ENCODE measurements at regions not wholly inside any gene's neighbourhood (a gene's known extent, or its start where the extent isn't known, plus 50 kb on each side); places are given as distances from the start of the nearest gene placed in this dataset.

GRCh38 chr17:53142890-53143289 lies 679.8 kb upstream of the KIF2B start:
- H3K4me1 ChIP-seq (ENCODE audit: control extremely low read depth in 1 of 4, control insufficient read depth in 4 of 4, insufficient read depth in 4 of 4, low read length in 3 of 4), result no peaks in the 10 kb centered on the region
- no peaks in the 10 kb centered on the region for H3K9me3 ChIP-seq (ENCODE audit: control extremely low read depth in 1 of 5, control insufficient read depth in 4 of 5, insufficient read depth in 2 of 5, low read depth in 1 of 5, low read length in 4 of 5)
- H3K27ac ChIP-seq (ENCODE audit: insufficient read depth in 1 of 2, low read depth in 1 of 2, low read length in 2 of 2, poor library complexity in 1 of 2, severe bottlenecking in 2 of 2), result no peak overlapping the region
- no CpG with 5 or more reads among the region's 3 CpGs for WGBS (ENCODE audit: insufficient coverage)
- POLR2A ChIA-PET, result no interaction called here
- no peak for DNase-seq
- no peaks in the 10 kb centered on the region for H3K27me3 ChIP-seq (replicated peaks in 2 of 5; ENCODE audit: control insufficient read depth in 4 of 5, insufficient read depth in 5 of 5, low read length in 4 of 5)
- no peaks in the 10 kb centered on the region for H3K36me3 ChIP-seq (ENCODE audit: control insufficient read depth in 4 of 4, insufficient read depth in 4 of 4, low read length in 3 of 4)
- H3K4me3 ChIP-seq (ENCODE audit: control insufficient read depth in 1 of 7, extremely low read depth in 1 of 7, insufficient read depth in 4 of 7, low read depth in 2 of 7, low read length in 6 of 7), result no peak overlapping the region
- CTCF ChIA-PET, result no interaction called here

DNA sequence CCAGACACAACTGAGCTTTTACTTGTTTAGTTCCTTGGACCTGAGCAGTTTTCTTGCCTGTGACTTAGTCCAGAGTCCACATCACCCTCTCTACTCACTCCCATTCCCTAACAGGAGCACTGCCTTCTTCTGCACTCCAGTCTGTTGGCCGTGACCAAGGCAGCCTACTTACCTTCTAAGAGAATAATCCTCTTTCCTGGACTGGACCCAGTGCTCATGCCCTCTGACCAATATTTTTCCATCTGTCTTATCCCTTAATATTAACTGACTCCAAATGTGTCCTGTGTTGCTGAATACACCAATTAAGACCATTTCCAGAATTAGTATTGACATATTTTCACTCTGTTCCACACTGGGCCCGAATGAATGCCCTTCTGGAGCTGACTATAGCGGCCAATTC lies 681.0 kb upstream of the KIF2B start:
- no peak for DNase-seq
- 100% methylated on average over 1 of the region's 3 CpGs for WGBS (ENCODE audit: insufficient coverage)
- H3K4me1 ChIP-seq (ENCODE audit: control extremely low read depth in 1 of 4, control insufficient read depth in 4 of 4, insufficient read depth in 4 of 4, low read length in 3 of 4), result no peaks in the 10 kb centered on the region
- ChIA-PET POLR2A (no interaction called here), CTCF (no interaction called here)
- H3K9me3 ChIP-seq (ENCODE audit: control extremely low read depth in 1 of 5, control insufficient read depth in 4 of 5, insufficient read depth in 2 of 5, low read depth in 1 of 5, low read length in 4 of 5), result no peaks in the 10 kb centered on the region
- H3K36me3 ChIP-seq (ENCODE audit: control insufficient read depth in 4 of 4, insufficient read depth in 4 of 4, low read length in 3 of 4), result no peaks in the 10 kb centered on the region
- H3K27me3 ChIP-seq (replicated peaks in 2 of 5; ENCODE audit: control insufficient read depth in 4 of 5, insufficient read depth in 5 of 5, low read length in 4 of 5), result no peaks in the 10 kb centered on the region
- H3K4me3 ChIP-seq (ENCODE audit: control insufficient read depth in 1 of 7, extremely low read depth in 1 of 7, insufficient read depth in 4 of 7, low read depth in 2 of 7, low read length in 6 of 7), result no peak overlapping the region
- H3K27ac ChIP-seq (ENCODE audit: insufficient read depth in 1 of 2, low read depth in 1 of 2, low read length in 2 of 2, poor library complexity in 1 of 2, severe bottlenecking in 2 of 2), result no peak overlapping the region

- H3K27me3 ChIP-seq (replicated peaks in 2 of 5; ENCODE audit: control insufficient read depth in 4 of 5, insufficient read depth in 5 of 5, low read length in 4 of 5), result no peaks in the 10 kb centered on the region
- no peaks in the 10 kb centered on the region for H3K4me1 ChIP-seq (ENCODE audit: control extremely low read depth in 1 of 4, control insufficient read depth in 4 of 4, insufficient read depth in 4 of 4, low read length in 3 of 4)
- WGBS (ENCODE audit: insufficient coverage), result 40% methylated on average over 2 of the region's 3 CpGs
- H3K4me3 ChIP-seq (ENCODE audit: control insufficient read depth in 1 of 7, extremely low read depth in 1 of 7, insufficient read depth in 4 of 7, low read depth in 2 of 7, low read length in 6 of 7), result no peak overlapping the region
- no peaks in the 10 kb centered on the region for H3K36me3 ChIP-seq (ENCODE audit: control insufficient read depth in 4 of 4, insufficient read depth in 4 of 4, low read length in 3 of 4)
- no peak overlapping the region for H3K27ac ChIP-seq (ENCODE audit: insufficient read depth in 1 of 2, low read depth in 1 of 2, low read length in 2 of 2, poor library complexity in 1 of 2, severe bottlenecking in 2 of 2)
- ChIA-PET CTCF (no interaction called here), POLR2A (no interaction called here)
- H3K9me3 ChIP-seq (ENCODE audit: control extremely low read depth in 1 of 5, control insufficient read depth in 4 of 5, insufficient read depth in 2 of 5, low read depth in 1 of 5, low read length in 4 of 5), result no peaks in the 10 kb centered on the region
- no peak for DNase-seq
Observed at GRCh38 chr17:53141280-53141679, 681.4 kb upstream of the KIF2B start.

- Histone ChIP-seq H3K4me3 (ENCODE audit: control insufficient read depth in 1 of 7, extremely low read depth in 1 of 7, insufficient read depth in 4 of 7, low read depth in 2 of 7, low read length in 6 of 7) (no peak overlapping the region), H3K27me3 (replicated peaks in 2 of 5; ENCODE audit: control insufficient read depth in 4 of 5, insufficient read depth in 5 of 5, low read length in 4 of 5) (peaks cover 0 to 5% (median 0%) of the 10 kb centered on the region in 5 experiments), H3K9me3 (ENCODE audit: control extremely low read depth in 1 of 5, control insufficient read depth in 4 of 5, insufficient read depth in 2 of 5, low read depth in 1 of 5, low read length in 4 of 5) (no peaks in the 10 kb centered on the region), H3K4me1 (ENCODE audit: control extremely low read depth in 1 of 4, control insufficient read depth in 4 of 4, insufficient read depth in 4 of 4, low read length in 3 of 4) (no peaks in the 10 kb centered on the region), H3K36me3 (ENCODE audit: control insufficient read depth in 4 of 4, insufficient read depth in 4 of 4, low read length in 3 of 4) (no peaks in the 10 kb centered on the region), H3K27ac (ENCODE audit: insufficient read depth in 1 of 2, low read depth in 1 of 2, low read length in 2 of 2, poor library complexity in 1 of 2, severe bottlenecking in 2 of 2) (no peak overlapping the region)
- CTCF ChIA-PET, result no interaction called here
- POLR2A ChIA-PET, result no interaction called here
- no peak for DNase-seq
Observed at GRCh38 chr17:53137869-53138268, 684.9 kb upstream of the KIF2B start.

DNA sequence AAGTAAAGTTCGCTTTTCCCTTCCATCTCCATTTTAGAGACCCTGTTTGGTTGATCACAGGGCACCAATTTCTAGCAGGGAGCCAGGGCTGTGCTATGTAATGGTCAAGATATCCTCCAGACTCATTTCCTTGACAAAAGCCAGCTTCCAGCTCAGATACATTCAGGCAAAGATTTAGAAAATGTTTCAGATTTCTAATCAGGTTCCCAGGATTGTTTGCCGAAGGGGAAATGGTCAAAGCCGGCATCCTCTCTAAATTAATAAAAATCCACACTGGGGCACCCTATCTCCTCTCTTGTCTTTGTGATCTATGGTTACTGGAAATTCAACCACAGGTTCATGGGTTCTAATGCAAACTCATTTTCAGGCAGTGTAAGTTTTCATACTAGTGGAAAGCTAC lies 686.8 kb upstream of the KIF2B start:
- WGBS (ENCODE audit: insufficient coverage), result 37% methylated on average over 3 of the region's 3 CpGs
- CTCF ChIA-PET, result no interaction called here

GRCh38 chr17:53134548-53134947 lies 688.2 kb upstream of the KIF2B start:
- no peak for DNase-seq
- Histone ChIP-seq H3K27me3 (replicated peaks in 2 of 5; ENCODE audit: control insufficient read depth in 4 of 5, insufficient read depth in 5 of 5, low read length in 4 of 5) (peaks cover 0 to 5% (median 0%) of the 10 kb centered on the region in 5 experiments), H3K36me3 (ENCODE audit: control insufficient read depth in 4 of 4, insufficient read depth in 4 of 4, low read length in 3 of 4) (no peaks in the 10 kb centered on the region), H3K4me3 (ENCODE audit: control insufficient read depth in 1 of 7, extremely low read depth in 1 of 7, insufficient read depth in 4 of 7, low read depth in 2 of 7, low read length in 6 of 7) (no peak overlapping the region), H3K27ac (ENCODE audit: insufficient read depth in 1 of 2, low read depth in 1 of 2, low read length in 2 of 2, poor library complexity in 1 of 2, severe bottlenecking in 2 of 2) (no peak overlapping the region), H3K9me3 (ENCODE audit: control extremely low read depth in 1 of 5, control insufficient read depth in 4 of 5, insufficient read depth in 2 of 5, low read depth in 1 of 5, low read length in 4 of 5) (no peaks in the 10 kb centered on the region), H3K4me1 (ENCODE audit: control extremely low read depth in 1 of 4, control insufficient read depth in 4 of 4, insufficient read depth in 4 of 4, low read length in 3 of 4) (no peaks in the 10 kb centered on the region)
- 79% methylated on average over 4 of the region's 5 CpGs for WGBS (ENCODE audit: insufficient coverage)
- ChIA-PET POLR2A (no interaction called here), CTCF (no interaction called here)

More for the DNA sequence above, 686.8 kb upstream of the KIF2B start:
- Histone ChIP-seq H3K4me1 (ENCODE audit: control extremely low read depth in 1 of 4, control insufficient read depth in 4 of 4, insufficient read depth in 4 of 4, low read length in 3 of 4) (no peaks in the 10 kb centered on the region), H3K27me3 (replicated peaks in 2 of 5; ENCODE audit: control insufficient read depth in 4 of 5, insufficient read depth in 5 of 5, low read length in 4 of 5) (peaks cover 0 to 5% (median 0%) of the 10 kb centered on the region in 5 experiments), H3K27ac (ENCODE audit: insufficient read depth in 1 of 2, low read depth in 1 of 2, low read length in 2 of 2, poor library complexity in 1 of 2, severe bottlenecking in 2 of 2) (no peak overlapping the region), H3K36me3 (ENCODE audit: control insufficient read depth in 4 of 4, insufficient read depth in 4 of 4, low read length in 3 of 4) (no peaks in the 10 kb centered on the region), H3K9me3 (ENCODE audit: control extremely low read depth in 1 of 5, control insufficient read depth in 4 of 5, insufficient read depth in 2 of 5, low read depth in 1 of 5, low read length in 4 of 5) (no peaks in the 10 kb centered on the region), H3K4me3 (ENCODE audit: control insufficient read depth in 1 of 7, extremely low read depth in 1 of 7, insufficient read depth in 4 of 7, low read depth in 2 of 7, low read length in 6 of 7) (no peak overlapping the region)
- DNase-seq, result no peak
- POLR2A ChIA-PET, result no interaction called here

DNA sequence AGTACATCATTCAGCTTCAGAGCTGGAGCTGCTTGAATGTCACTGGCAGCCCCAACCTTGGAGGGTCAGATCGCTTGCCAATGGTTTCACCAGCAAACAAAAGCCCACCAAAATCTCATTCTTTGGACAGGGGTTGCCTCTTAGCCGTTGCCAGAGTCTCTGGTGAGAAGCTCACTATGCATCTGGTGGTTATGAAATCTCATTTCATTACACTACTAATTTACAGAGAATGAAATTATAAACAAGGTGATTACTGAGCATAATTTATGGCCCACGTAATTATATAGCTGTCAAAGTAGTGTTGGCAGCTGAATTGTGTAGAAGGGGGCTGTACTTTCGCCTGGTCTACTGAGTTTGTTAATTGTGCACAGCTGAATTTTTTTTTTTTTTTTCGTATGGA lies 688.9 kb upstream of the KIF2B start:
- Histone ChIP-seq H3K27me3 (replicated peaks in 2 of 5; ENCODE audit: control insufficient read depth in 4 of 5, insufficient read depth in 5 of 5, low read length in 4 of 5) (peaks cover 0 to 5% (median 0%) of the 10 kb centered on the region in 5 experiments), H3K4me3 (ENCODE audit: control insufficient read depth in 1 of 7, extremely low read depth in 1 of 7, insufficient read depth in 4 of 7, low read depth in 2 of 7, low read length in 6 of 7) (no peak overlapping the region), H3K4me1 (ENCODE audit: control extremely low read depth in 1 of 4, control insufficient read depth in 4 of 4, insufficient read depth in 4 of 4, low read length in 3 of 4) (no peaks in the 10 kb centered on the region), H3K27ac (ENCODE audit: insufficient read depth in 1 of 2, low read depth in 1 of 2, low read length in 2 of 2, poor library complexity in 1 of 2, severe bottlenecking in 2 of 2) (no peak overlapping the region), H3K36me3 (ENCODE audit: control insufficient read depth in 4 of 4, insufficient read depth in 4 of 4, low read length in 3 of 4) (no peaks in the 10 kb centered on the region), H3K9me3 (ENCODE audit: control extremely low read depth in 1 of 5, control insufficient read depth in 4 of 5, insufficient read depth in 2 of 5, low read depth in 1 of 5, low read length in 4 of 5) (no peaks in the 10 kb centered on the region)
- CTCF ChIA-PET, result no interaction called here
- POLR2A ChIA-PET, result no interaction called here
- WGBS (ENCODE audit: insufficient coverage), result 64% methylated on average over 3 of the region's 5 CpGs
- DNase-seq, result no peak

DNA sequence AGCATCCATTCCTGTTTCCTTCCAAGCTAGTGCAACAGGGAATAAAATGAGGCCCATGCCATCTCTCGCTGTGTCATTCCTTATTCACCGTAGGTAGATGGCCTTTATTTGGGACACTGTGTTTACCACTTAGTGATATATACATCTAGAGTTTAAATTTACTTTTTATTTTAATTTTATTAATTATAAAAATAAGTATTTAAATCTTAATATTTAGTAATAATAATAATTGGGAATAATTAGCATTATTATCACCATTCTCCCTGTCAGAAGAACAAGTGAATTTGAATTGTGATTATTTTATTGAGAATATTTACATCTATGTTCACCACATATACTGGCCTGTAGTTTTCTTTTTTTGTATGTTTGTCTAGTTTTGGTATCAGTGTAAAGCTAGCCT lies 692.9 kb upstream of the KIF2B start:
- Histone ChIP-seq H3K9me3 (ENCODE audit: control extremely low read depth in 1 of 5, control insufficient read depth in 4 of 5, insufficient read depth in 2 of 5, low read depth in 1 of 5, low read length in 4 of 5) (no peaks in the 10 kb centered on the region), H3K4me3 (ENCODE audit: control insufficient read depth in 1 of 7, extremely low read depth in 1 of 7, insufficient read depth in 4 of 7, low read depth in 2 of 7, low read length in 6 of 7) (no peak overlapping the region), H3K36me3 (ENCODE audit: control insufficient read depth in 4 of 4, insufficient read depth in 4 of 4, low read length in 3 of 4) (no peaks in the 10 kb centered on the region), H3K4me1 (ENCODE audit: control extremely low read depth in 1 of 4, control insufficient read depth in 4 of 4, insufficient read depth in 4 of 4, low read length in 3 of 4) (no peaks in the 10 kb centered on the region), H3K27me3 (replicated peaks in 2 of 5; ENCODE audit: control insufficient read depth in 4 of 5, insufficient read depth in 5 of 5, low read length in 4 of 5) (no peaks in the 10 kb centered on the region), H3K27ac (ENCODE audit: insufficient read depth in 1 of 2, low read depth in 1 of 2, low read length in 2 of 2, poor library complexity in 1 of 2, severe bottlenecking in 2 of 2) (no peak overlapping the region)
- CTCF ChIA-PET, result no interaction called here
- WGBS (ENCODE audit: insufficient coverage), result no CpG with 5 or more reads among the region's 2 CpGs
- no peak for DNase-seq
- POLR2A ChIA-PET, result no interaction called here
